Fibroblast of pulmonary artery (primary cell): ENCODE measurements at regions not wholly inside any gene's neighbourhood (a gene's known extent, or its start where the extent isn't known, plus 50 kb on each side); places are given as distances from the start of the nearest gene placed in this dataset.
"Not testable (repeated sequence)": the region's sequence is repeated elsewhere in the genome, so short reads cannot be mapped to it uniquely, and the experiment has no call there.

ENCODE experiments used
- DNase-seq: peaks from one replicate; pipeline ENCODE4 v3.0.0-alpha.2; 2010; ENCODE audit warnings: low read depth
- H3K4me3 ChIP-seq: replicated peaks from 2 replicates; pipeline ENCODE4 v1.5.1; 2011; ENCODE audit warnings: low read depth, mild to moderate bottlenecking, control low read depth, low read length, moderate library complexity
- TF ChIP-seq, protein P1 (sequence below): IDR thresholded peaks from 2 replicates; pipeline ENCODE4 v1.5.1; 2011; ENCODE audit warnings: mild to moderate bottlenecking, control low read depth, low read length, inconsistent platforms; ENCODE audit errors: missing control alignments

DNA sequence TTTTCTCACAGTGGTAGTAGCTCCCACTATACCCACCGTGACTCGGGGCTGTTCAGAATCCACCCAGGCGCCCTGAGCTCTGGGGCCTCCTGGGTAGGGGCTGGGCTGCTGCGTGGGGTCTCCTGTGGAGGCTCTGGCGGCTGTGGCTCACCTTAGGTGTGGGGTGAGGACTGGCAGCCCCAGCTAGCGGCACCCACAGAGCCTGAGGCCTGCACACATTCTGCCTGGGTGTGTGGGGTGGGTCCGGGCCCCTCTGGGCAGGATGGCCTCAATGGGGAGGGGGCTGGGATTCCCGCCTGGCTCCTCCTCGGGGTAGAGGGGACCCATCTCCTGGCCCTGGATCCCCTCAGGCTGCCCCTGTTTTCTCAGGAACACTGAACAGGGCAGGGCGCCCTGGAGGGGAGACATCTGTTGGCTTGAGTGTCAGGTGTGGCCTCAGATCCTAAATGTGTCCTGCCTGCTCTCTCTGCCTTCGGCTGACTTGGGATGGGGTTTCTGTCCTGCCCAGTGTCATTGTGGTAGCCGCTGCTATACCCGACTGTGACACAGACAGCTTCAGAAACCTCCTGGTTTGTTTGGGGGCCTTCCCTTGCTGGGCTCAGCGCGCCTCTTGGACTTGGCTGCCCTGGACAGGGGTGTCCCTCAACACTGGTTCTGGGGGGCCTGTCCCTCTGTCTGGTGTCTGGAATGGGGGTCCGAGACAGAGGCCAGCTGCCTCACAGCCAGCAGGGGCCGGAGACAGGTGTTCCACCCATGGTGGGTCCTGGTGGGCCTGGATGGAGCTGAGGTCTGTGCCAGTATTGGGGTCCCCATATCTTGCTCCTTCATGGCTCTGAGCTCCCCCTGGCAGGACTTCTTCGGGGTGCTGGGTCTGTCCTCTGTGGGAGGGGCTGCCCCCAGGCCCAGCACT, 354.9 kb downstream of the TMEM121 start:
- H3K4me3 ChIP-seq, result no peak overlapping the region
- TF ChIP-seq, protein P1, sequence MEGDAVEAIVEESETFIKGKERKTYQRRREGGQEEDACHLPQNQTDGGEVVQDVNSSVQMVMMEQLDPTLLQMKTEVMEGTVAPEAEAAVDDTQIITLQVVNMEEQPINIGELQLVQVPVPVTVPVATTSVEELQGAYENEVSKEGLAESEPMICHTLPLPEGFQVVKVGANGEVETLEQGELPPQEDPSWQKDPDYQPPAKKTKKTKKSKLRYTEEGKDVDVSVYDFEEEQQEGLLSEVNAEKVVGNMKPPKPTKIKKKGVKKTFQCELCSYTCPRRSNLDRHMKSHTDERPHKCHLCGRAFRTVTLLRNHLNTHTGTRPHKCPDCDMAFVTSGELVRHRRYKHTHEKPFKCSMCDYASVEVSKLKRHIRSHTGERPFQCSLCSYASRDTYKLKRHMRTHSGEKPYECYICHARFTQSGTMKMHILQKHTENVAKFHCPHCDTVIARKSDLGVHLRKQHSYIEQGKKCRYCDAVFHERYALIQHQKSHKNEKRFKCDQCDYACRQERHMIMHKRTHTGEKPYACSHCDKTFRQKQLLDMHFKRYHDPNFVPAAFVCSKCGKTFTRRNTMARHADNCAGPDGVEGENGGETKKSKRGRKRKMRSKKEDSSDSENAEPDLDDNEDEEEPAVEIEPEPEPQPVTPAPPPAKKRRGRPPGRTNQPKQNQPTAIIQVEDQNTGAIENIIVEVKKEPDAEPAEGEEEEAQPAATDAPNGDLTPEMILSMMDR, result no peak
- DNase-seq, result no peak

DNA sequence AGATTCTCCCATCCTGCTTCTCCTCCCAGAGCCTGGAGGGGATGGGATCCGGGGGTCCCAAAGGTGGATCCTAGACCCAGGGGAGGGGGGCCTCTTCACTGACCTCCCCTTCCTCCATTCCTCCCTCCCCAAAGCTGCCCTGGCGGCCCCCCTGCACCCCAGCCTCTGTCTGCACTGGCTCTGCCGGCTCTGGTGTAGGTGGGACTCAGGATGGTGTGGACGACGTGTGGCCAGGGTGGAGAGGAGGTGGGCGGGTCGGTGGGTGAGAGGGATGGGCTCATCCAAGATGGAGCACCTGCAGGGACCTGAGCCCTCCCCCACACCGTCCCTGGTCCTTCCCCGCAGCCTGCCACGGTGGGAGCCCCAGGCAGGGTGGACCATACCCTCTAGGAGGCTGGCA, 355.6 kb downstream of the TMEM121 start:
- not testable (repeated sequence) for H3K4me3 ChIP-seq, DNase-seq

DNA sequence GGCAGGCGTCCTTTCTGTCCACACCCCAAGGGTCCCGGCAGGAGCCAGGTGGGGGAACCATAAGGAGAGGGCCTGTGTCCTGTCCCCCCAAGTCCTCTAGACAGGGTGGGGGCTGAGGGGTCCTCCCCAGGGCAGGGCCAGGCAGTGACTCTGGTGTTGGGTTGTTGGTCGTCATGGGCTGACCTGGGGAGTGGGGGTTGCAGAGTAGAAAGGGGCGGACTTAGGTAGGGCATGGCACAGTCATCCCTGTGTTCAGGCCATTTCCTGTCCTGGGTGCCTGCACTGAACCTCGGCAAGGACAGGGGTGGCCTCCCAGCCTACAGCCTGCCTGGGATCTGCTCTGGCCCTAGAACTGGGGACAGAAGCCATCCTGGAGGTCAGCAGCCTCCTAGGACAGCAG, 356.2 kb downstream of the TMEM121 start:
- TF ChIP-seq, protein P1, result no peak
- no peak for DNase-seq
- no peak overlapping the region for H3K4me3 ChIP-seq

DNA sequence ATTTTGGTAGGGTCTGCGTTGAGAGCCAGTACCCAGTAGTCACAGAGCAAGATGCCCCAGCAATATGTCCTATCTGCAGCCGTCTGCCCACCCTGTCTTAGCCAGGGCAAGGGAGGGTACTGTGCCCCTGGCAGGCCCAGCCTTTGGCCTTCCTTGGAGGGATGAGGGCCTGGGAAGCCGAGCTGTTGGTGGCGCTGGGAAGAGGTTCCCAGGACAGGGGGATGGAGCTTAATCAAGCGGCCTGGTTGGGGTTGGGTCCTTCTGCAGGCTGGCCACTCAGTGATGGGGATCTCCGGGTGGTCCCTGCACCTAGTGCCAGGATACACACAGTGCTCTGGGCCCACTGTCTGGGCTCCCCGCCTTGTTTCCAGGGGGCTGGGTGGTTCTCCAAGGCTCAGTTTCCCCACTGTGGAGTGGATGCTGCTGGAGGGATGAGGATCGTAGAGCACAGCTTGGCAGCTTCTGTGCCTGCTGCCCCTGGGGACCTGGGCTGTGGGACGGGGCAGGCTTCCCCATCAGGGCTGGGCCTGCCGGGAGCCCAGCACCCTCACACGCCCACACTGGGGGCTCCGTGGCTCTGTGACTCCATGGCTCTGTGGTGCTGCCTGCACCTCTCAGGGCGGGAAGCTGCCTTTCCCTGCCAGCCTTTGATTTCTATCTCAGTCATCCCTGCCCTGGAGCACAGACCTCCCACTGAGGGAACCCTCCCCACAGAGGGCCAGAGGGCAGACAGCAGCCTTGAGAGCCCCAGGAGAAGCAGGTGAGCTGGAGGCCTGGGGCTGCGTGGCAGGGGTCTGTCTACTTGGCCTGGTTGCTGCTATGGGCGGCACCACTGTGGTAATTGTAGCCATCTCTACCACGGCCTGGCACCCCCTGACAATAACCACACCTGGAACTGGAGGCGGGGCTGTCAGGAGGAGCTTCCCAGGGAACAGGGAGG, 357.0 kb downstream of the TMEM121 start:
- no peak for DNase-seq
- H3K4me3 ChIP-seq, result no peak overlapping the region
- TF ChIP-seq, protein P1, result no peak

DNA sequence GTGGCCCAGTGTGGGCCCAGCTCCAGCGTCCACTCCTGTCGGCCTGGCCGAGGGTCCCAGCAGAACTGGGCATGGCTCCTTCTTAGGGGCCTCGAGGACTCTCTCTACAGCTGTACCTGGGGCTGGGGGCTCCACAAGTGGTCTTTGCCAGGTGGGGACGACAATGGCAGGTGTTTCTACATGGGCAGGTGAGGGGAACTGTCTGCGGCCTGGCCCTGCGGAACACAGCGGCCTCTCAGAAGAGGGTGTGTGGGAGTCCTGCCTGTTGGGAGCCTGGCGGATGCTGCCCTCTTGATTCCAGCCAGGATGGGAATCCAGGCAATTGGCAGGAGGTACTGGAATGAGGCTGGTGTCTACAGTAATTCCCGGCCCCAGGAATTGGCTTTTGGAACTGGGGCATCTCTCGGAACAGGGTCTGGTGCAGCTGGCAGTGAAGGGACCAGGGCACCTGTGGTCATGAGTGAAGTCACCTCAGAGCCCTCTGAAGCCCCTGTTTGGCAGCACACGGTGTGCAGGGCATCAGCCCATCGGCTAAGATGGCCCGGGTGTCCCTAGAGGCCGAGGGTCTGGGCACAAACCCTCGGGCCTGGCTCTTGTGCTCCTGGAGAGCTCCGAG, 357.9 kb downstream of the TMEM121 start:
- H3K4me3 ChIP-seq, DNase-seq: not testable (repeated sequence)

DNA sequence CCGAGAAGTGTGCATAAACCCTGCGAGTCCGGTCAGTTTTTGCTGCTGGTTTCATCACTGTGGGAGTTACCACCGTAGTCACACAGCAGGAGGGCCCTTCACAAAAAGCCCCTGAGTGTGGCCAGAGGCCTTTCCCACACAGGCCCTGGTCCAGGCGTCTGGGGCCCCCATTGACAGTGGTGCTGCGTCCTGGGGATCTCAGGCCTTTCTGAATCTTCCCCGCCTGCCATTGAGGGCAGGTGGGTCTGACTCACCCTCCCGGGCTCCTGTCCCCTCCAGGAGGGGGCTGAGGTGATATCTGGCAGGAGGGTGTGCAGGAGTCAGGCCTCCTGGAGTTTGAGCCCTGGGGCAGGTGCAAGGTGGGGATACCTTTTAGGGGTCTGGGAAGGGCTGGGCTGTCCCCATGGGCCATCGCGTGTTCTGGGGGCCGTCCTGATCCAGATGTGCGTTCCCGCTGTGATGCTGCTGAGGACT, 358.5 kb downstream of the TMEM121 start:
- TF ChIP-seq, protein P1, result no peak
- H3K4me3 ChIP-seq, result no peak overlapping the region
- DNase-seq, result no peak

DNA sequence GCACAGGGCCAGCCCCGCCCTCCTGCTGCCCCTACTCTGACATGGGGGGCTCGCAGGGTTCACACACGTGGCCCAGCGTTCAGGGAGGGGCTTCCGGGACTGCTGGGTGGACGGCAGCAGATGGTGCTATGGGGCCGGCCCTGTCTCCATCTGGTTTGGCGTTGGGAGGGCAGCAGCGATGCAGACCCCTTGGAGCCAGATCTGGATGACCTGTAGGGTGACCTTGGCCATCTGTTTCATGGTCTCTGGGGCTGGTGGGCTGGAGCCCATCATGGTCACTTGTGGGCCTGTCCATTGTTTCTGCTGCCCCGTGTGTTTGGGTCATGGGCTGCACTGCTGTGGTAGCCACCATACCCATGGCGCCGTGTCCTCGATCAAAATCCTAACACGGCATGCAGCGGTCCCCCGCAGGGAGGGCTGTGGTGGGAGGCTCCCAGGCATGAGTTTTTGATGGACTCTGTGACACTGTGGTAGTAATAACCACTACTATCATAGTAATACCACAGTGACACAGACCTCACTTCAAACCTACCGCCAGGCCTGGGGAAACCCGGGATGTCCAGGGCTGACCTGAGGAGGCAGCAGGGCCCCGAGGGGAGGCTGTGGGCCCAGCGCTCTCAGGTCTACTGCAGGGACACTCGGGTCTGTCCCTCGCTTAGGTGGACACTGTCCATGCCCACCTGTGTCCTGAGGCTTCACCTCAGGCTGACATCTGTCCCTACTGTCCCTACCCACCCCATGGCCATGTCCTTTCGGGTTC, 359.4 kb downstream of the TMEM121 start:
- no peak overlapping the region for H3K4me3 ChIP-seq
- DNase-seq, result no peak
- TF ChIP-seq, protein P1, result no peak

DNA sequence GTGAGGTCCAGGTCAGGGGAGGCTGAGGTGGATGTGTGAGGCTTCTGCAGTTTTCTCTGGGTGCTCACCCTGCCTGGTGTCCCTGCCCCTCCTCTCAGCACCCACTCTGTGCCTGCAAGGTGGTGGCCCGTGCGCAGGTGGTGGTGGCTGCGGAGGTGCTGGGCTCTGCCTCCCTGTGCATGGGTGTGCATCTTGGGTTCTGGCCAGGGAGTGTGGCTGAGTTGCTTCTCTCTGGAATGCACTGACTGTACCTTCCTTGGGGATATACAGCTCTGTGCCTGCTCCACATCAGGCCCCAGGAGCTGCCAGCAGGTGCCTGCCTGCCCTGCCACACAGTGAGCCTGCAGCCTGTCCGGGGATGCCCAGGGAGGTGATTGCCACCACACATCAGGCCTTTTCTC, 360.4 kb downstream of the TMEM121 start:
- H3K4me3 ChIP-seq, DNase-seq: not testable (repeated sequence)
